HCT116 (cell line): ENCODE measurements at regions not wholly inside any gene's neighbourhood (a gene's known extent, or its start where the extent isn't known, plus 50 kb on each side); places are given as distances from the start of the nearest gene placed in this dataset.

Experiments used
- ATAC-seq: fragments of 200-7000 bp; cut with Tn5 transposase; 2 replicates; pipeline ENCODE4 v1.9.1; 2020; ENCODE audit warnings: mild to moderate bottlenecking, moderate library complexity
- BruUV-seq: library from RNA; stranded (reverse); fragments of 400-500 nt; replicated peaks from 2 replicates; lab custom pipeline; 2021; lab: Mats Ljungman, UMichigan
- CTCF ChIA-PET: fragments of 300-600 bp; sonication (Branson Sonifier 250); formaldehyde crosslinking; loops from one replicate; lab custom pipeline; 2021; ENCODE audit warnings: antibody characterized with exemption; lab: Charles Lee
- POLR2A ChIA-PET: fragments of 300-600, 350-600 bp; sonication (Branson Sonifier 250); formaldehyde crosslinking; loops from one replicate; lab custom pipeline; 2021; ENCODE audit warnings: antibody characterized with exemption; lab: Charles Lee
- RAD21 ChIA-PET, 2 experiments: fragments of 300-600 bp; sonication (Branson Sonifier 250); formaldehyde crosslinking; loops; one replicate each; lab custom pipeline; 2023; ENCODE audit warnings: low total read pairs in 2 of 2; ENCODE audit not compliant: uncharacterized antibody in 2 of 2, unreplicated experiment in 2 of 2, low non-redundant PET in 1 of 2; lab: Charles Lee
- DNase-seq: peaks from one replicate; pipeline ENCODE4 v3.0.0-alpha.2; 2010; ENCODE audit warnings: low read depth, low spot score
- H2AFZ ChIP-seq: fragments of 200-600 bp; shearing (Covaris generic), sonication (generic); 2 replicates; pipeline ENCODE4 v1.6.1; 2017; ENCODE audit warnings: low read depth, mixed run types, mixed read lengths, antibody characterized with exemption, low read length; ENCODE audit not compliant: poor library complexity, severe bottlenecking
- H3K27ac ChIP-seq: 2 replicates; pipeline ENCODE4 v1.5.1; 2012; ENCODE audit warnings: low read depth, low read length
- H3K27me3 ChIP-seq: fragments of 200-600 bp; sonication (generic); 2 replicates; pipeline ENCODE4 v1.6.1; 2016; ENCODE audit warnings: mixed run types, low read length, mixed read lengths; ENCODE audit not compliant: insufficient read depth
- H3K36me3 ChIP-seq, 2 experiments: fragments of 200-500 bp in 1 of 2; fragments of 200-600 bp in 1 of 2; sonication (Bioruptor generic) in 1 of 2; sonication (generic) in 1 of 2; 2 replicates each; pipeline versions ENCODE4 v1.5.1 to v1.6.1; 2014 to 2016; ENCODE audit warnings: low read length in 2 of 2, inconsistent platforms in 1 of 2, mixed read lengths in 1 of 2, mixed run types in 1 of 2; ENCODE audit not compliant: insufficient read depth in 2 of 2, control insufficient read depth in 1 of 2
- H3K4me1 ChIP-seq, 2 experiments: fragments of 200-600 bp in 1 of 2; sonication (generic) in 1 of 2; 2 replicates each; pipeline versions ENCODE4 v1.5.1 to v1.6.1; 2012 to 2017; ENCODE audit warnings: low read length in 2 of 2, inconsistent platforms in 1 of 2, mild to moderate bottlenecking in 1 of 2, mixed read lengths in 1 of 2, mixed run types in 1 of 2, moderate library complexity in 1 of 2; ENCODE audit not compliant: insufficient read depth in 2 of 2, control insufficient read depth in 1 of 2
- H3K4me2 ChIP-seq: fragments of 200-600 bp; sonication (generic); 2 replicates; pipeline ENCODE4 v1.6.1; 2017; ENCODE audit warnings: mixed run types, low read length, mixed read lengths
- H3K4me3 ChIP-seq, 2 experiments: fragments of 200-600 bp in 1 of 2; sonication (generic) in 1 of 2; replicated peaks in 1 of 2; 2 replicates each; pipeline ENCODE4 v1.5.1; 2011 to 2016; ENCODE audit warnings: low read length in 2 of 2, control low read depth in 1 of 2, low read depth in 1 of 2, mild to moderate bottlenecking in 1 of 2, mixed read lengths in 1 of 2, mixed run types in 1 of 2
- H3K79me2 ChIP-seq: fragments of 200-600 bp; sonication (generic); 2 replicates; pipeline ENCODE4 v1.6.1; 2017; ENCODE audit warnings: mild to moderate bottlenecking, mixed run types, low read length, moderate library complexity, mixed read lengths; ENCODE audit not compliant: insufficient read depth
- H3K9ac ChIP-seq: fragments of 200-600 bp; sonication (generic); 2 replicates; pipeline ENCODE4 v1.6.1; 2016; ENCODE audit warnings: low read length, mixed read lengths
- H3K9me2 ChIP-seq: fragments of 200-600 bp; sonication (generic), shearing (Covaris generic); 2 replicates; pipeline ENCODE4 v1.6.1; 2017; ENCODE audit warnings: mixed run types, mild to moderate bottlenecking, moderate library complexity; ENCODE audit not compliant: insufficient read depth
- H3K9me3 ChIP-seq, 2 experiments: fragments of 200-500 bp in 1 of 2; fragments of 200-600 bp in 1 of 2; sonication (Bioruptor generic) in 1 of 2; sonication (generic) in 1 of 2; 2 replicates each; pipeline ENCODE4 v1.6.1; 2014 to 2017; ENCODE audit warnings: low read length in 2 of 2, mixed read lengths in 2 of 2, inconsistent platforms in 1 of 2, low read depth in 1 of 2, mild to moderate bottlenecking in 1 of 2, mixed run types in 1 of 2, moderate library complexity in 1 of 2; ENCODE audit not compliant: control insufficient read depth in 1 of 2, insufficient read depth in 1 of 2
- H4K20me1 ChIP-seq: fragments of 200-600 bp; sonication (generic), shearing (Covaris generic); 2 replicates; pipeline ENCODE4 v1.6.1; 2017; ENCODE audit warnings: mixed run types, mild to moderate bottlenecking, moderate library complexity; ENCODE audit not compliant: insufficient read depth
- ATF3 ChIP-seq: IDR thresholded peaks from 2 replicates; pipeline ENCODE4 v1.6.1; 2012
- CBX3 ChIP-seq: IDR thresholded peaks from 2 replicates; pipeline ENCODE4 v1.6.1; 2012; ENCODE audit warnings: low read depth
- CTCF ChIP-seq, 3 experiments: fragments of 200-600 bp in 1 of 3; sonication (generic) in 1 of 3; IDR thresholded peaks in 2 of 3; conservative IDR thresholded peaks in 1 of 3; 2 replicates each; pipeline ENCODE4 v1.5.1; 2012 to 2017; ENCODE audit warnings: low read depth in 2 of 3, low read length in 2 of 3, antibody characterized with exemption in 1 of 3, borderline replicate concordance in 1 of 3, control low read depth in 1 of 3, mild to moderate bottlenecking in 1 of 3, mixed read lengths in 1 of 3, mixed run types in 1 of 3, moderate library complexity in 1 of 3; ENCODE audit not compliant: insufficient read depth in 1 of 3
- ELF1 ChIP-seq: IDR thresholded peaks from 2 replicates; pipeline ENCODE4 v1.6.1; 2012; ENCODE audit warnings: low read depth, borderline replicate concordance
- JUND ChIP-seq: IDR thresholded peaks from 2 replicates; pipeline ENCODE4 v1.6.1; 2012
- POLR2AphosphoS5 ChIP-seq: IDR thresholded peaks from 2 replicates; pipeline ENCODE4 v1.6.1; 2011; ENCODE audit warnings: mild to moderate bottlenecking, low read depth, low read length, moderate library complexity
- RAD21 ChIP-seq: IDR thresholded peaks from 2 replicates; pipeline ENCODE4 v1.6.1; 2012; ENCODE audit warnings: low read depth, mild to moderate bottlenecking
- SP1 ChIP-seq: IDR thresholded peaks from 2 replicates; pipeline ENCODE4 v1.6.1; 2012; ENCODE audit warnings: low read depth
- SRF ChIP-seq: IDR thresholded peaks from 2 replicates; pipeline ENCODE4 v1.6.1; 2012; ENCODE audit warnings: low read depth
- TCF7L2 ChIP-seq: IDR thresholded peaks from 2 replicates; pipeline ENCODE4 v1.7.0; 2011; ENCODE audit warnings: borderline replicate concordance, inconsistent platforms; ENCODE audit not compliant: insufficient read depth, insufficient read length; ENCODE audit errors: extremely low read depth
- YY1 ChIP-seq: IDR thresholded peaks from 2 replicates; pipeline ENCODE4 v1.6.1; 2011; ENCODE audit warnings: low read length, low read depth, moderate library complexity, mild to moderate bottlenecking; ENCODE audit not compliant: insufficient replicate concordance; ENCODE audit errors: extremely low read depth
- ZBTB33 ChIP-seq: IDR thresholded peaks from 2 replicates; pipeline ENCODE4 v1.6.1; 2011; ENCODE audit warnings: mild to moderate bottlenecking, low read length, moderate library complexity; ENCODE audit not compliant: insufficient replicate concordance; ENCODE audit errors: extremely low read depth
- ZNF274 ChIP-seq: fragments of 200-500 bp; sonication (Bioruptor generic); IDR thresholded peaks from 2 replicates; pipeline ENCODE4 v1.6.1; 2014; ENCODE audit warnings: mild to moderate bottlenecking, low read depth, low read length, inconsistent platforms
- intact Hi-C: fragments of 100-400 bp; cut with micrococcal nuclease; formaldehyde crosslinking; loops from 2 replicates; pipeline ENCODE4 v1.10.0; 2022

GRCh38 chr16:80002261-80002660 lies 401.7 kb upstream of the MAF start (continued):
- TF ChIP-seq YY1, result no peak
- TF ChIP-seq SRF, result no peak
- TF ChIP-seq ZBTB33, result no peak
- TF ChIP-seq ZNF274, result no peak
- TF ChIP-seq TCF7L2, result no peak
- no peak for TF ChIP-seq ATF3
- no peak for TF ChIP-seq CBX3
- TF ChIP-seq ELF1, result no peak
- TF ChIP-seq SP1, result no peak

GRCh38 chr16:79998143-79998542 lies 397.6 kb upstream of the MAF start:
- CTCF ChIA-PET, result no interaction called here
- H2AFZ ChIP-seq, result no peak overlapping the region
- H3K9ac ChIP-seq, result no peak overlapping the region
- no peak overlapping the region for H3K4me3 ChIP-seq
- BruUV-seq, result no TSS peak
- H3K9me2 ChIP-seq, result no peaks in the 10 kb centered on the region
- intact Hi-C loops, result no loop called here
- no peaks in the 10 kb centered on the region for H3K4me1 ChIP-seq
- no peak for TF ChIP-seq ATF3
- no peak for TF ChIP-seq YY1
- no peak for TF ChIP-seq ZBTB33
- no peak for TF ChIP-seq CTCF (IDR thresholded peaks at IDR 0.05 in 2 of 3, conservative IDR thresholded peaks at IDR 0.05 in 1 of 3; ENCODE audit: borderline replicate concordance in 1 of 3, insufficient read depth in 1 of 3, low read depth in 2 of 3, low read length in 2 of 3)
- TF ChIP-seq RAD21, result no peak
- no peak for TF ChIP-seq JUND
- TF ChIP-seq POLR2AphosphoS5, result no peak
- no peak for TF ChIP-seq ELF1
- H3K27ac ChIP-seq, result no peak overlapping the region
- H3K4me2 ChIP-seq, result no peak overlapping the region
- H3K27me3 ChIP-seq, result no peaks in the 10 kb centered on the region
- ATAC-seq (no peak), DNase-seq (no peak)
- RAD21 ChIA-PET, result no interaction called here
- peaks cover 41 to 48% of the 10 kb centered on the region in 2 experiments; a peak in 2 of 4 replicates for H3K9me3 ChIP-seq
- H3K79me2 ChIP-seq, result no peaks in the 10 kb centered on the region
- H4K20me1 ChIP-seq, result no peaks in the 10 kb centered on the region
- no peaks in the 10 kb centered on the region for H3K36me3 ChIP-seq
- POLR2A ChIA-PET, result no interaction called here
